ENCODE measurements at regions not wholly inside any gene's neighbourhood (a gene's known extent, or its start where the extent isn't known, plus 50 kb on each side); places are given as distances from the start of the nearest gene placed in this dataset.

- TF ChIP-seq, protein P1, sequence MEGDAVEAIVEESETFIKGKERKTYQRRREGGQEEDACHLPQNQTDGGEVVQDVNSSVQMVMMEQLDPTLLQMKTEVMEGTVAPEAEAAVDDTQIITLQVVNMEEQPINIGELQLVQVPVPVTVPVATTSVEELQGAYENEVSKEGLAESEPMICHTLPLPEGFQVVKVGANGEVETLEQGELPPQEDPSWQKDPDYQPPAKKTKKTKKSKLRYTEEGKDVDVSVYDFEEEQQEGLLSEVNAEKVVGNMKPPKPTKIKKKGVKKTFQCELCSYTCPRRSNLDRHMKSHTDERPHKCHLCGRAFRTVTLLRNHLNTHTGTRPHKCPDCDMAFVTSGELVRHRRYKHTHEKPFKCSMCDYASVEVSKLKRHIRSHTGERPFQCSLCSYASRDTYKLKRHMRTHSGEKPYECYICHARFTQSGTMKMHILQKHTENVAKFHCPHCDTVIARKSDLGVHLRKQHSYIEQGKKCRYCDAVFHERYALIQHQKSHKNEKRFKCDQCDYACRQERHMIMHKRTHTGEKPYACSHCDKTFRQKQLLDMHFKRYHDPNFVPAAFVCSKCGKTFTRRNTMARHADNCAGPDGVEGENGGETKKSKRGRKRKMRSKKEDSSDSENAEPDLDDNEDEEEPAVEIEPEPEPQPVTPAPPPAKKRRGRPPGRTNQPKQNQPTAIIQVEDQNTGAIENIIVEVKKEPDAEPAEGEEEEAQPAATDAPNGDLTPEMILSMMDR (conservative IDR thresholded peaks at IDR 0.05 in 1 of 2, IDR thresholded peaks at IDR 0.05 in 1 of 2; ENCODE audit: low read depth in 1 of 2, low read length in 2 of 2) = no peak
- no peak for TF ChIP-seq EZH2 (IDR thresholded peaks at IDR 0.05; ENCODE audit: low read length, missing control alignments)
Measured at GRCh38 chr1:191255354-191256054, 777.8 kb upstream of the BRINP3 start.

All from fibroblast of lung (primary cell).